ENCODE measurements at regions not wholly inside any gene's neighbourhood (a gene's known extent, or its start where the extent isn't known, plus 50 kb on each side); places are given as distances from the start of the nearest gene placed in this dataset.
"Not testable (repeated sequence)": the region's sequence is repeated elsewhere in the genome, so short reads cannot be mapped to it uniquely, and the experiment has no call there.

DNA sequence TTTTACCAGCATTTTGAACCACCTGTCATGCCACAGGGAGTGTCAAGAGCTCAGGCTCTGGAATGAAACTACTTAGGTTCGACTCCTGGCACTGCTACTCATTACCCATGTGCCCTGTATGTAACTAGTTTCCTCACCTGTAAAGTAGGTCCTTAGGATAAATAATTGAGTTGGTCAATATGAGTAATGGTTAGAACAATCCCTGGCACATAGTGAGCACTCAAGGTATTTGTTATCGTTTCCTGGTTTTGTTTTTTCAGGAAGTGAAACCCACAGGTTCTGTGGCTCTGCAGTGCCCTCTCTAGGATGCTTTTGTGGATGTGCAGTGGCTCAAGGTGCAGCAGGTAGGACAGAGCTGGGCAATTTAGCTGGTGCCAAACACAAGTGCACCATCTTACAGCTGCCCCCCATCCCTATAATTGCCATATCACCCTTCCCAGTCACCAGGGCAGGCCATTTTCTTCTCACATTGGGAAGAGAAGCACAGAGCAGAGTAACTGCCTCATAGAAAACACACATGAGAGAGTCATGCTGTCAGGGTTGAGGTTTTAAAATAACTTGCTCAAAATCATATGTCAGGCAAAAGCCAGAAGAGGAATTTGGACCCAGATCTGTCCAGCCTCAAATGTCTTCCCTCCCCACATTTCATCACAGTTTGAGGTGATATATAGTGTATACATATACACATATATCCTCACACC is 297.5 kb downstream of the RPAP3 start:
- no peak for DNase-seq

DNA sequence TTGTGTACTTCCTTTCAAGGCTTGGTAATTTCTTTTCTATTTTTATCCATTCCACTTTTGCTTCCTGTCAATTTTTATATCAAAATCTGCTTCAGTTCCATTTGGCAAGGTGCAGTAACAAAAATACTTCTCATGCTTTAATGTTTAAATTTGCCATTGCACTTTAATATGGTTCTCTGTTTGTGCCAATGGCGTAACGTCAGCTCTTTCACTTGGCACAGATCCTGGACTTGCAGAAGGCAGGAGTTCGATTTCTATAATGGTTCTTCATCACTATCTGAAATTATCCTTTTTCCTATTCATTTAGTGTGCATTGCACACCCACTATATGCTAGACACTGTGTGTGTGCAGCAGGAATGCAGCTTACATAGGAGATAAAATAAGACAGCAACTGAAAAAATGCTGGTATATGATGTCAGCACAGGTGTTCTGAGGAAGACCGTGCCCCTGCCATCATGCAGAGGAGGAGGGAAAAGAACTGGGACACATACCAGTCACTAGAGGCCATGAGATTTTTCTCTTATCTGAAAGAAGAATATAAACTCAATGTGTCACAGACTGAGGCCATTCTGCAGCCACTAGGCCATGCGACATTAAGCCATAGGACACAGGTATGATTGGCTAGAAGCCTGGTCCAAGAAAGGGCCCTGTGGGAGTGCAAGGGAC is 298.2 kb downstream of the RPAP3 start:
- no peak for DNase-seq

DNA sequence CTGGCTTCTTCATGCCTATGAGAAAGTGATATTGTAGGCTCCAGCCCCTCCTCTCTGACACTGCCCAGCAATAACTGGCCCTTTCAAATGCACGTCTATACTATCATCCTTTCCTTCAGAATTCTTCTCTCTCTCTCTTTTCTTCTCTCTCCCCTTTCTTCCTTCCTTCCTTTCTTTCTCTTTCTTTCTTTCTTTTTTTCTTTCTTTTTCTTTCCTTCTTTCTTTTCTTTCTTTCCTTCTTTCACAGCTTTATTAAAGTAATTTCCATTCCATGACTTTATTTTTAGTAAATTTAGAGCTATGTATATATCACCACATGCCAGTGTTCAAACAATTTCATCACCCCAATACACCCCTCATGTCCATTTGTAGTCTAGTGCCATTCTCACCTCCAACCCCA is 302.1 kb downstream of the RPAP3 start:
- DNase-seq: no peak

DNA sequence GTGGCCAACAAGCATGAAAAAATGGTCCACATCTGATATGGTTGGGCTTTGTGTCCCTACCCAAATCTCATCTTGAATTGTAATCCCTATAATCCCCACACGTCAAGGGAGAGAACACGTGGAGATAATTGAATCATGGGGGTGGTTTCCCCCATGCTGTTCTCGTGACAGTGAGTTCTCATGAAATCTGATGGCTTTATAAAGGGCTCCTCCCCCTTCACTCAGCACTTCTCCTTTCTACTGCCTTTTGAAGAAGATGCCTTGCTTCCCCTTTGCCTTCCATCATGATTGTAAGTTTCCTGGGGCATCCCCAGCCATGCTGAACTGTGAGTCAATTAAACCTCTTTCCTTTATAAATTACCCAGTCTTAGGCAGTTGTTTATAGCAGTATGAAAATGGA is 304.6 kb downstream of the RPAP3 start:
- not testable (repeated sequence) for DNase-seq

DNA sequence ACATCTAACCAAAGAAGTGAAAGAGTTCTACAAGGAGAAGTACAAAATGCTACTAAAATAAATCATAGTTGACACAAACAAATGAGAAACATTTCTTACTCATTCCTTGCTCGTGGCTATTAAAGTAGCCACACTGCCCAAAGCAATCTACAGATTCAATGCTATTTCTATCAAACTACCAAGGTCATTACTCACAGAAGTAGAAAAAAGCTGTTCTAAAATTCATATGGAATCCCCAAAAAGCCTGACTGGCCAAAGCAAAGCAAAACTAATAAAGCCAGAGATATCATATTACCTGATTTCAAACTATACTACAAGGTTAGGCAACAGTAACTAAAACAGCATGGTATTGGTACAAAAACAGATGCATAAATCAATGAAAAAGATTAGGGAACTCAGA is 305.6 kb downstream of the RPAP3 start:
- no peak for DNase-seq

DNA sequence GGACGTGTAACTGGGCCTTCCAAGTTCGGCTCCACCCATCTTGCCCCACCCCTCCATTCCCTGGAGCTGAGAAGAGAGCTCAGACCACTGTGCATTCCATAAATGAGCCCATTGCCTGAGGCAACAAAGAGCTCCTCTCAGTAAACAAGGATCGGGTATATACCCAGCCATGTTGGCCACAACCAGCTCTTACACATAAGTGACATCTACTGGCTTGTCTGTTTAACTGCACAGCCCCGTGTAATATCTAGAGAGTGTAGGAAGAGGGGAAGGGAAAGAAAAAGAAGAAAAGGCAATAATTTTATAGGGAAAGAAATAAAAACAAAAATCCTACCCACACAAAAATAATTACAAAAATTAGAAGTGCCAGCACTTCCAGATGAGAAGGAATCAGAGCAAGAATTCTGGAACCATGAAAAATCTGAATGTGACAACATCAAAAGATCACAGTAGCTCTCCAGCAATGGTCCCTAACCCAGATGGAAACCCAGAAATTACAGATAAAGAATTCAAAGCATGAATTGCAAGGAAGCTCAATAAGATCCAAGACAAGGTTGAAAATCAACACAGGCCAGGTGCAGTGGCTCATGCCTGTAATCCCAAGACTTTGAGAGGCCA is 308.1 kb downstream of the RPAP3 start:
- DNase-seq: no peak

DNA sequence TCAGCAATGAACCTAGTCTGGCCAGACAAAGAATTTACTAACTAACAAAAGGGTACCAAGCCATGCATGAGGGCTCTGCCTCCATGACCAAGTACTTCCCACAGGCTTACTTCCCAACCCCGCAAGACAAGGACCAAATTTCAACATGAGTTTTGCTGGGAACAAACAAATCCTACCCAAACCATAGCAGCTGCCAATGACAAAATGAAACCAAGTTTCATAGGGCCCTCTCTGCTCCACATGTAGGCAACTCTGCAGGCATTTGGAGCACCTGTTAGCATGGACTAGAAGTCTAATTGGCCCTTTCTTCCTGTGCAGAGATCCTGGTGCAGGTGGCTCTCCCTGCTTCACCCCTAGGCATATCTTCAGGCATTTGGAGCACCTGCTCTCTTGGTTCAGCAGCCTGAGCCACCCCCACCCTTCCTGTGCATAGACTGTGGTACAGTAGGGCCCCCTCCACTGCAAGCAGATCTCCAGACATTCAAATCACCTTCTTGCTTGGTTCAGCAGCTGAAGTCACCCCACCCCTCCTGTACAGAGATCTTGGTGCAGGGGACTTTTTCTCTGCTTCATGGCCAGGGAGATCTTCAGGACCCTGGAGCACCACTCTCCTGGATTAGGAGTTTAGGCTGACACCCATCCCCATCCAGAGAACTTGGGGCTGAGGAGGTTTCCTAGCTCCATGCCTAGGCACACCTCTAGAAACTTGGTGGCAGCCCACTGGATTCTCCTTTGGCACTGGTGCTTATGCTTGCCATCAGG is 308.7 kb downstream of the RPAP3 start:
- DNase-seq: no peak

DNA sequence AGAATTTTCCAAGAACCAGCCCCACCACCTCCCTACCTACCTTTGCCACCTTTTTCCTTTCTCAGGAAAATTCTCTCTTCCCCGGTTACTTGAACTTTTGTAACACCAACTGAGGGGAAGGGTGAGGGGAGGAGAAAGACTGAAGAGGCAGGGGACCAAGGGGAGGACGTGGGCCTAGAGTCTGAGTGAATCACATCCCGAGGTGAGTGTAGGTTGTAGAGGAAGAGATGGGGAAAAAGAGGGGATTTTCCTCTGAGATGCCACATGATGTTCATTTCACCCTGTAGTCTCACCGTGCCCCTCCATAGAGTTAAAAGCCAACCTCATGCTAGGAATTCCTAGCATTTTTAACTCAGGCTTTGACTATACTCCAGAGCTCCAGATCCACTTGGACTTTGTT is 311.8 kb downstream of the RPAP3 start:
- DNase-seq: no peak

DNA sequence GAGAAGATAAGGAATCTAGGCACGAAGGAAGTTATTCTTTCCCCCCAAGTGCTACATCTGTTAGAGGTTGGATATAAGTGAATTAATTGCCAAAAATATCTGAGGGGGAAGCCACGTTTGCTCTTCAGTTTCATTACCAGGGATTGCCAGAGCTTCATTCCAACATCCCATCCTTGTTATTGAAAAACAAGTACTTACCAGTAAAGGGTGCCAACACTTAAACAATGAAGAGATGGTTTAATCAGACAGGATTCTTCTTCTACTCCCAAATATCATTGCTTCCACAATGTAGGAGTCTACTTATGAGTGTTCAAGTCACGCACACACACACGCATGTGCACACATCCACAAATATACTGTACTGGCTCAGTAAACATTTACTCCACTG is 312.4 kb downstream of the RPAP3 start:
- DNase-seq: no peak

DNA sequence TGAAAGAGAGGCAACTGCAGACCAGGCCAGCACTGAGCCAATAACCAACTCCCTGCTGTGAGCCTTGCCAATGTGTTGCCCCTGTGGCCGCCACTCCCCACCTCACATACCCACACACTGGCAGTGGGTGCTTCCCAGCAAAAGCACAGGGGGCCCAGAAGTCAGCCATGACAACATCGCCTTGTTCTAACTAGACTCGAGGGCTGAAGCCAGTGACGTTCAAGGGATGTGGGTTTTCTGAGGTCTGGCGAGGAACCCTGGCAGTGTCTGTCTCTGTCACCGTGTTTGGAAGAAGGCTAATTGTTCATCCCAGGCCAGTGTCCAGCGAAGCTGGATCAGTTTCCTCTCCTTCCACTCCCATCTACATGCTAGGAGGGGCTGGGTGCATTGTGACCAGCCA is 311.8 kb upstream of the AMIGO2 start:
- no peak for DNase-seq

DNA sequence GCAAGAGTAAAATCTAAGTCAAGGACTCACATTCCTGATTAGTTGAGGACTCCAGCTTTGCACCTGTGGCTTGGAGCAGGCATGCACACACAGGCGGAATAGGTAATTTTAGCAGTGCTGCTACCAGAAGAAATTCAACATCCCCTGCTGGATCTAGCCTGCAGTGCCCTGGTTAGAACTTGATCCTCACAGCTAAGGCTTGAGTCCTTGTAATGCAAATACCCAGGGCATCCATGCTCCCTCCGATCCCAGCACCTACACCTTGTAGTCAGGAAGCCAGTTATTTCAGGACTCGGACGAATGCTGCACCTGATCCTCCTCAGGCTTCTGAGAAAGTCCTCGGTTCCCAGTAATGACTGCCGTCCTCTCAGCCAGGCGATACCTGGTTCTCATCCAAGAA is 309.0 kb upstream of the AMIGO2 start:
- DNase-seq: no peak

DNA sequence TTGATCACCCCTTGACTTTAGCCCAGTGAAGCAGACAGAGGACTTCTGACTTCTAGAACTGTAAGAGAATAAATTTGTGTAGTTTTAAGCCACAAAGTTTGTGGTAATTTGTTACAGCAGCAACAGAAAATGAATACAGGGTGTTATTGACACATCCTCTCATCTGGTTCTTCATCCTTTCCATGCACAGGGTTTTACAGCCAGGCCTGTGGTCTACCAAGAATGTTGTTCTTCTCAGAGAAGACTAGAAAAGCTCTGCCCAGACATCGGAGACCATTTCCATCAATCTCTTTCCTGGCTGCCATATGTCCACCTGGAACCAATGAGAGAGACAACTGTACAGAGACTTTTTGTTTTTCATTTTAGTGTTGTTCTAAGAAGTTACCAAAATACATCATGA is 308.2 kb upstream of the AMIGO2 start:
- DNase-seq: no peak

DNA sequence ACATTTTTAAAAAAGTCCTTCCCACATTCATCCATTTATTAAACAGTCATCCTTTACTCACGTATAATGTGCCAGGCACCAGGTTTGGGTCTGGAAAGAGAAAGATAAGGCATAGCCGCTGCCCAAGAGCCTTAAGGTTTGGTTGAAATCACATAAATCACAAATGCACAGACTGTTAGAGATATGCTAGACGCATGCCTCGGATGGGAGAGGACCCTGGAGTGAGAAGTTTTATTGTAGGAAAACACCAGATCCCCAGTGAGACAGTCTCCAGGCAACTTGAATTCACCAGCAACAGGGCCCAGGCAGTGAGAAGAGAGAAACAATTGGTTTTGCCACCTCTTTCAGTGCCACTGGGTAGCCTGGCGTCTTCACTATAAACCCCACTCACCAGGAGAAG is 305.9 kb upstream of the AMIGO2 start:
- no peak for DNase-seq

DNA sequence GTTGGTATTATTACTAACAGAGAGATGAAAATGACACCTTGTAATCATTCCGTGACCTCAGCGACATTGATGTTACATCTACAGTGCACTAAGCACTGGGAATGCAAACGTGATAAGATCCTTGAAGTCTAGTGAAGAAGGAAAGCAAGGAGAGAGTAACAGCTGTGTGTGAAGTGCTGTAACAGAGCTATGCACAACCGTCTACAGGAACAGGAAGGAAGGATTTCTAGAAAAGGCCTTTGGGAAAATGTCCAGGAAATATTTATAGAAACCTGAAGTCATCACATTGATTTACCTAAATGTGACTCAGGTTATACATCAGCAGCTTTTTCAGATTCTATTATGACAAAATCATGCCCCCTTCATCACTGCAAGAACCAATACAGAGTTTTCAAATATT is 304.2 kb upstream of the AMIGO2 start:
- no peak for DNase-seq

DNA sequence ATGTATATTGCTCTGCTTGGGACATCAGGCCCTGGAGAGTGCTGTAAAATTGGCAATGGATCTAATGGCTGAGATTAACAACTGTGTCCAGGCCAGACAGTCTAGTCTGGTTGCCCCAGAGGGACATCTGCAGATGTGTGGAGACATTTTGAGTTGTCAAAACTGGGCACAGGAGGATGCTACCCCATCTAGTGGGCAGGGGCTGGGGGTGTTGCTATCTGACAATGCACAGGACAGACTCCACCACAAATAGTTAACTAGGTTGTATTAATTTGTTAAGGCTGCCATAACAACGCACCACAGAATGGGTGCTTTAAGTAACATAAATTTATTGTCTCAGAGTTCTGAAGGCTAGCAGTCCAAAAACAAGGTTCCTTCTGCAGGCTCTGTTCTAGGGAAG is 302.5 kb upstream of the AMIGO2 start:
- no peak for DNase-seq

DNA sequence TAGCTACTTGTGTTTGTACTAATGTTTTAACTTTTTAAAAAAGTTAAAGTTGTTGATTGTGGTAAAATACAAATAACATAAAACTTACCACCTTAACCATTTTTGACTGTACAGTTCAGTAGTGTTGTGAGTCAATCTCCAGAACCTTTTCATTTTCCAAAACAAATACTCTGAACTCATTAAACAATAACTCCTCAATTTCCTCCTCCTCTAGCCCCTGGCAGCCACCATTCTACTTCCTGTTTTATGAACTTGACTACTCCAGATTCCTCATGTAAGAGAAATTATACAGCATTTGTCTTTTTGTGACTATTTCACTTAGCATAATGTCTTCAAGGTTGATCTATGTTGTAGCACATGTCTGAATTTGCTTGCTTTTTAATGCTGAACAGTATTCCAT is 299.1 kb upstream of the AMIGO2 start:
- DNase-seq: no peak

DNA sequence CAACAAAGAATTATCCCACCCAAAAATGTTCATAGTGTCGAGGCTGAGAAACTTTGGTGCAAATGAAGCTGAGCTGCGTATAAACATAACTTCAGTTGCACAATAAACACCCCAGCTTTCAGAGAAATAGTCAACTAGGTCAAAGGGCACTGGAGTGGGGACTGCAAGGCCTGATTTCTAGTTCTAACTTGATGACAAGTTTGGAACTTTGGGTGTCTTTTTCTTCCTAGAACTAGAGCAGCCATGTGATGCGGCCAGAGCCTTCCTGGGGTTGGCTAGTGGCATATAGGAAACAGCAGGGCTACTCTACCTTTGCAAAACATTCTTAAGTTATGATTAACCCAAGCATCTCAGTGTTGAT is 298.4 kb upstream of the AMIGO2 start:
- DNase-seq: no peak

DNA sequence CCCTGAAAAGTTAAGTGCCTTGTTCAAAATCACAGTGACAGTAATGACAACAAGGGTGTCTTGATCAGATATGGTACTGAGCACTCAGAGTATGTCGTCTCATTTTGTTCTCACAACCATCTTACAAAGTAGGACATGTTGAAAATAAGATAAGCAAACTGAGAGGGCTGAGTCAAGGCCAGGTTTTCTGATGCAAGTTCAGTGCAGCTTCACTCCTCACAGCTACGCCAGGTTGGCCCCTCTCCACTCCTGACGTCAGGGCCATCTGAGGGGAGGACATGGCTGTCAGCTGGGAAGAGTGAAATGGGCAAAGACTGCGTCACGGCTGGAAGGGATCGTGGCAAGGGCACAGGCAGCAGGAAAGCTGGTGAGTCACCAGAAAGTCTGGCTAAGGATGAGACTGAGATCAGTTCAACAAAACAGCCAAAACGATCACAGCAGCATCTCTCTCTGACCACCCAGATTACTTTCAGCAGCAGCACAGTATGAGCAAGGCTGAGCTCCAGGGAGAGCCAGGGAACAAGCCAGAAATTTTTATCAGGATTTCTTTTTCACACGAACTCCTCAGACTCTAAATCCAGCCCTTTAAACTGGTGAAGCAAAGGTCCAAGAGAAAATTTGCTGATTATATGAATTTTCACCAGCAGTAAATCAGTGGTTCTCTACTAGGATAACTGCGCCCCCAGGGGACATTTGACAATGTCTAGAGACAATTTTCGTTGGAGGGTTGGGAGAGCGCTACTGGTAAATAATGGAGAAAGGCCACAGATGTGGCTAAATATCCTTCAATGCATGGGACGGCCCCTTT is 297.9 kb upstream of the AMIGO2 start:
- DNase-seq: no peak

DNA sequence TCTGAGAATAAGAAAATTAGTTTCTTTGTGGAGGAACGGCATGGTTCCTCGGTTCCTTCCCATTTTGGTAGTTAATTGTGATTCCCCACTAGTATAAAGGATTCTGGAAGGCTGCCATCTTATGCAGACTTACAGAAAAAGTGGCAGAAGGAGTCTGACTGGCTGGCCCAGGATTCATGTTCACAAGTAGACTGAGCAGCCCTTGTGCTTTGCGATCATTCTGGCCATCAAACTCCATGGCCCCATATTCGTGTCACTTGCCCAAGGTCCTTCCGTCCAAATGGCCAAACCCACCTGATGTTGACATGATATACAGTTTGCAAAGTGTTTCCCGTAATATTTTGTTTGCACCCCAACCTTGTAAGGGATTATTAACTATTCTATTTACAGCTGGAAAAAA is 297.2 kb upstream of the AMIGO2 start:
- DNase-seq: no peak

DNA sequence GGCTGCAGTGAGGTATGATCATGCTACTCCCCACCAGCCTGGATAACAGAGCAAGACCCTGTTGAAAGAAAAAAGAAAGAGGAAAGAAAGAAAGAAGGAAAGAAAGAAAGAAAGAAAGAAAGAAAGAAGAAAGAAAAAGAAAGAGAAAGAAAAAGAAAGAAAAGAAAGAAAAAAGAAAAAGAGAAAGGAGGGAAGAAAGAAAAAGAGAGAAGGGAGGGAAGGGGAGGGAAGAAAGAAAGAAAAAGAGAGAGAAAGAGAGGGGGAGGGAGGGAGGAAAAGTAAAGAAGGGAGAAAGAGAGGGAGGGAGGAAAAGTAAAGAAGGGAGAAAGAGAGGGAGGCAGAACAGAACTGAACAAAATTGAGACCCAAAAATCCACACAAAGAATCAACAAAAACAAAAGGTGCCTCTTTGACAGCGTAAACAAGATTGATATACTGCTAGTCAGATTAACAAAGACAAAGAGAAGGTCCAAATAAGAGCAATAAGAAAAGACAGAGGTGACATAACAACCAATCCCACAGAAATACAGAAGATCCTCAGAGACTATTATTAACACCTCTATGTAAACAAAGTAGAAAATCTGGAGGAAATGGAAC is 293.9 kb upstream of the AMIGO2 start:
- no peak for DNase-seq

DNA sequence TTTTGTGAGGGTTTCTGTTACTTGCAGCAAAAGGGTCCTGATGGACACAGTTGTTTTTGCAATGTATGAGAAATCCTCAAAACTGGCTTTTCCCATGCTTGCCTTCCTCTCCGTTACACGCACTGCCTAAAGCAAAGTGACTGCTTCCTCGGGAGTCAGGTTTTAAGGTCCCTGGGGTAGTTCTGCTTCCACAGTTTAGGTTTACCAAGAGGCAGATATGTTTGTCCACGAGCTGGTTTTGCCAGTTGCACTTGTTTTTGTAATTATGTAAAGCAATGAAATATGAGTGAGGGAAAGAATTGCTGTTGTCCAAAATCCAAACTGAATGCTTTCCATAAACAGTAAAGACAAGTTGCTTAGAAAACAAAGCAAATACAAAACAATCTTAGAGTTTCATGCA is 290.7 kb upstream of the AMIGO2 start:
- DNase-seq: no peak

DNA sequence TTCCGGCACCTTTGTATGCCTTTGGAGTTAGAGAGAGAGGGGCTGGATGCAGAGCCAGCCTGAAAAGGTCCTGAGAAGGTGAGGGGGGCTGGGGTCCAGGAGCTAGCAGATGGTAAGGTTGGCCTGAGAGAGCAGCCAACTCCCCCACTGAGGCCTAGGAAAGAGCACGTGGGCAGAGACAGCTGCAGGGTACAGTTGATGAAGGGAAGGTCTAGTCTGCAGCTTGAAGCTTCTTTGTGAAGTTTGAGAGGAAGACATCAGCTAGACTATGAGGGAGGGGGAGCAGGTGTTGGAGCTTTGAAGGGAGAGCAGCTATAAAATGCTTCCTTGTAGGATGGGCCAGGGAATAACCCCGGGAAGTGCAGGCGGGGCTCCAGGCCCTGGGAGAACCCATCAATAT is 289.3 kb upstream of the AMIGO2 start:
- no peak for DNase-seq

Measured in KG1 (cell line).